ENCODE measurements at regions not wholly inside any gene's neighbourhood (a gene's known extent, or its start where the extent isn't known, plus 50 kb on each side); places are given as distances from the start of the nearest gene placed in this dataset.
"Not testable (repeated sequence)": the region's sequence is repeated elsewhere in the genome, so short reads cannot be mapped to it uniquely, and the experiment has no call there.

- DNase-seq, result no peak
These were observed 534.2 kb downstream of the NSUN3 start for GRCh38 chr3:94596887-94597566.

- no peak for DNase-seq
These were observed 544.9 kb downstream of the NSUN3 start for GRCh38 chr3:94607778-94608177.

DNA sequence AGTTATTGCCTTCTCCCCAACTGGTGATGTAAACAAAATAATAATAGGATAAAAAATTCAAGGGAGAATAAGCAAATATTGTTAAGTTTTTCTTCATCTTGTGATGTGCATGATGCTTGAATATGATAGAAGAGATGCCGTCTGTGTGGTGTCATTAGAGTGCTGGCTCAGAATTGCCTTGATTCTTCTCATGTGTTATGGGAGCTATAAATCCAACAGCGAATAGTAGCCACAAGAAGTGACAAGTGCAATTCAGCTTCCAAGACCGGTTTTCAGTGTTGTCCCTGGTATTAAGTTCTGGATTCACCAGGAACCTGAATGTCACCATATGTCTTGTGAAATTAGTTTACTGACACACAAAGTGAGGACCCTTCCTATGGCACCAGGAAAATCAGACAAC is 547.0 kb downstream of the NSUN3 start:
- no peak for DNase-seq

GRCh38 chr3:94611596-94611995 is 548.7 kb downstream of the NSUN3 start:
- DNase-seq, result no peak

DNA sequence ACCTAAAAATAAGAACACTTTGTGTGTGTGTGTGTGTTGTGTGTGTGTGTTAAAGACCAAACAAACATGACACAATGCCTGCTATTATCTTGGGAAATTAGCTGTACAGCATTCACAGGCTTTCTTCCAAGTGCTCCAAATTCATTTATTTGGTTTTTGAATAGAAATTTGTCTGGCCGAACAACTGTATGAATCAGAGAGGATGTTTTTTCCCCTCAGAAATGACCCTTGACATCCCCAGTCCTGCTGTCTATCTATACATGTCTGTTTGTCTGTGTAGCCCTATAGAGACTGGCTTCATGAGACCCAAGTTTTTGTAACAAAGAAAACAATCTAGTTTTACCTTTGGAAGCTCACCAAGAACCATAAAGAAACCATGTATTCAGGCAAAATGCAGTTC is 549.8 kb downstream of the NSUN3 start:
- no peak for DNase-seq

DNA sequence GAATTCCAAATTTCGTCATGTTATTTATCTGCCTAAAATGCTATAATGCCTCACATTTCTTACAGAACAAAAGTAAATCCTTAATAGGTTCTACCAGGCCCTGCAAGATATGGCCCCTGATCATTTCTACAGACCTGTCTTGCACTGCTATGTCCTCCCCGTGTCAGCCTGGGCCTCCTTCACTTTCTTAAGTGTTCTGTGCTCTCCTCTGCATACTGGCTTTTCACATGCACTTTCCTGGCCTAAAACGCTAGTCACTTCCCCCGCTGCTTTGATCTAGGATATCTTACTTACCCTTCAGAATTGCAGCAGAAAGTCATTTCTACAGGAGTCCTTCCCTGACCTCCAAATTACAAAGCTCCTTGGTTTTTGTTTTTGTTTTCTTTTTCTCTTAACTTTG is 551.3 kb downstream of the NSUN3 start:
- DNase-seq, result no peak

DNA sequence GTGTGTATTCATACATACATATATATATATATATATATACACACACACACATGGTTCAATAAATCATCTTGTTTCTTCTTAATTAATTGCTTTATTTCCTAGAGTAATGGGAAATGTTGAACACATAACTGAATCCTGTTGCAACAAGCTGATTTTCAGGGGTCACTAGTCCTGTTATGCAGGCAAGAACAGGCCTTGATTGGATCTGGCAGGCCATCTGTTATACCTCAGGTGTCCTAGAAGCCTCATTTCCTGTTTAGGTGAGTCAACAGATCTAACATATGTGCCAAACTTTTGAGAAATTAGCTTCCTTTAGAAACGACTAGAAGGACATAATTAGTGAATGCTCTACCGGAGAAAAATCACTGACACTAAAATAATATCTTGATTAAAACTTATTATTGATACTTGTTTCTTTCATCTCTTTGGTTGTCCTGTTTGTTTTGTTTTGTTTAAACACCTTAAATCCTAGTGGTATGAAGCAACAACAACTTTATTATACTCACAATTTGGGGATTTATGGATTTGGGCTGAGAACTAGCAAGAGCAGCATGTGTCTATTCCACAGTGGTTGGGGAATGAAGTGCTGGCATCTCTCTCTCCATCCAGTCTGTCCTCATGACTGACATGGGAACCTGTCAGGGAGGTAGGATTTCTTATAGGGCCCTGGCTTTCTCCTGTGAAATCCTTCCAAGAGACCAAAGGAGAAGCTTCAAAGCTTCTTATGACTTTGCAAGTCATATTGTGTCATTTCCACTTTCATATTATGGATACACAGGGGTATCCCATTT is 552.6 kb downstream of the NSUN3 start:
- no peak for DNase-seq

GRCh38 chr3:94616833-94617232 is 554.0 kb downstream of the NSUN3 start:
- DNase-seq, result no peak

DNA sequence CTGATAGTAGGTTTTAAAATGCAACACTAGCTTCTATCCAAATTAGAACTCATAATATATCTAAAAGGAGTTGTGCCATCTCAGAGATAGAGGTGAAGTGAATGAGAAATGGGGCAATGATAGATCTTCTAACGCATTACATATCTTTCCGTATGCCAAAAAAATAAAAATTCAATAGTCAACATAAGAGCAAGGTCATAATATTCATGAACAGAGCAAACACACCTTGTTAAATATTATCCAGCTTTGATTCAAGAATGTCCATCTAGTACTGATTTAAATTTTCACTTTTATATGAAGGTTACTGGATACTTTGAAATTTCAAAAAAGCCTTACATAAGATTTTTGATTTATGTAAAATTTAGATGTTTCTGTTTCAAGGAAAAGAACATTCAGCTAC is 554.5 kb downstream of the NSUN3 start:
- DNase-seq, result no peak

GRCh38 chr3:94619643-94620042 is 556.8 kb downstream of the NSUN3 start:
- DNase-seq, result no peak

DNA sequence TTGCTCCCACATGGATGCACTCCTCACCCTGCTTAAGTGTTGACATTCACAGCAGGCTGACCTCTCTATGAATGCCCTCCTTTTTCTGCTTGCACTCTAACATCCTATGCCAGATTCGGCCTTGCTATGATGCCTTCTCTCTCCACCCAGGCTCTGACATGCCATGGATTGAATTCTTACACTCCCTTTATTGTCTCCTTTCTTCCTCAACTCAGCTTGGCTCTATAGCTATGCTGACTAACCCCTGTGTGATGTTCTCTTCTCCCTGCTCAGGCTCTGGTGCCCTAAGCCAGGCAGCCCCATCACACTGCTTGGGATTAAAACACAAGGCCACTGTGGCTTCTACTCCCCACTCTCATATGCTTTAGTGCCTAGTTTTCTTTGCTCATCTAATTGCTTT is 563.7 kb downstream of the NSUN3 start:
- DNase-seq, result no peak

- DNase-seq, result no peak
These were observed 564.8 kb downstream of the NSUN3 start for GRCh38 chr3:94627689-94628088.

- no peak for DNase-seq
These were observed 580.5 kb downstream of the NSUN3 start for GRCh38 chr3:94643400-94643799.

DNA sequence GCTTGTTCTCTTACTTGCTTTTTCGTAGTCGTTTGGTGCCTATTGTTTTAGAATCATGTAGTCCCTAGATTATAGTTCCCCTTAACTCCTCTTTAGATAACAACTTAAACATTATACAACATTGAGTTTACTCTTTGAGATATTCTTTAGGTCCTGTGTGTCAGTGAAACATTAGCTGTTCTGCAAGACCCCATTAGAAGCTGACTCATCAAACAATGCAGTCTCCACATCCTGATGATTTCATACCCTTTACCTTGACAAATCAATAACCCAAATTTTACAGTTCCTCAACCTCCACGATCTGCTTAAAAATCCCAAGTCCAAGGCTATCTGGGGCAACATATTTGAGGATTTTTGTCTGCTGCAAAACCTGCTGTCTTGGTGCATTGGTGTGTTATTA is 582.9 kb downstream of the NSUN3 start:
- DNase-seq, result no peak

DNA sequence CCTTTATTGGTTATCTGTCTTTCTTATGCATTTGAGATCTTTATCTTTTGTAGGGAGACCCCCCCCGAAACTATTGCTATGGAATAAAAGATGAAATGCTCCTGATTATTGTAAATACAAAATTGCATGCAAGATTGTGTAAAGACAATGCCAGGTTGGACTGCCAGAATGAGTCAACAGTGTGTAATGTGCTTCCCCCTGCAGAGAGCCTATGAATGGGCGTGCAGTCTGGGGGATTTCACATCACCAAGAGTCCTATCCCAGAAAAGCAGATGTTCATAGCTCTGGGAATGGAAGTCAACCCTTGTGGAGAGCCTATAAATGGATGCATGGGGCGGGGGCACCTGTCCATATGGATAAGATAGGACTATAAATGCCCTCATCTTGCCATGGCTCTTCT is 584.3 kb downstream of the NSUN3 start:
- no peak for DNase-seq

DNA sequence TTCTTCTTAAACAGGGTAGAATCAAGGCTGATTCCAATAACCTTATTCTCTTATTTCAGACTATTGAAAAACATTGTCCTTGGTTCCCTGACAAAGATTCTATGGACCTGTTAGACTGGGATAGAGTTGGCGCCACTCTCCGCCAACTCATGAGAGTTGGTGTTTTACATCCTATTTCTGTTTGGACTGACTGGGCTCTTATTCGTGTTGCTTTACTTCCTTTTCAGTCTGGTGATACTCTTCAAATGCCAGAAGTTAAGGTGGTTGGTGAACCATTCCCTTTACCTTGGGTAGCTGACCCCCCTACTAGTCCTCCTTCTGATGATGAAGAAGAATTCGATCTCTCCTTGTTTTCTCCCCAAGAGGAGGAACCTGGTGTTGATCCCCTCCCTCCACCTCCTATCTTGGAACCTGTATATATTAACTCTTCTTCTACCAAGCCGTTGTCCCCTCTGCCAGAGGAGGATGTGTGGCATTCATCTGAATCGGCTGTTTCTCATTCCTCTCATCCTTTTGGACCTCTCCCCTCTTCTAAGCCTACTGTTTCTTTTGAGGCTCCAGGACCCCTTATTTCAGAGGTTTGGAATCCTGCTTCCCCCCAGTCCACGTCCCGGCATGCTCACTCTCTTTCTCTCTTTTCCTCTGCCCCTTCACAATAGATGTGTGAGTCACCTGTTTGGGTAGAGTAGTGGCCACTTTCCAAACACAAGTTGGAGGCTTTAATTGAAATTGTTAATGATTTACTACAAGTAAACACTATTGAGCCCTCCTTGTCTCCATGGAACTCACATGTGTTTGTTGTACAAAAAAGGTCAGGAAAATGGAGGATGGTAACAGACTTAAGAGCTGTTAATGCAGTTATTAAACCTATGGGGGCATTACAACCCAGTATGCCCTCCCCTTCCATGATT is 585.7 kb downstream of the NSUN3 start:
- not testable (repeated sequence) for DNase-seq

- DNase-seq, result no peak
These were observed 591.2 kb downstream of the NSUN3 start for GRCh38 chr3:94654096-94654495.

DNA sequence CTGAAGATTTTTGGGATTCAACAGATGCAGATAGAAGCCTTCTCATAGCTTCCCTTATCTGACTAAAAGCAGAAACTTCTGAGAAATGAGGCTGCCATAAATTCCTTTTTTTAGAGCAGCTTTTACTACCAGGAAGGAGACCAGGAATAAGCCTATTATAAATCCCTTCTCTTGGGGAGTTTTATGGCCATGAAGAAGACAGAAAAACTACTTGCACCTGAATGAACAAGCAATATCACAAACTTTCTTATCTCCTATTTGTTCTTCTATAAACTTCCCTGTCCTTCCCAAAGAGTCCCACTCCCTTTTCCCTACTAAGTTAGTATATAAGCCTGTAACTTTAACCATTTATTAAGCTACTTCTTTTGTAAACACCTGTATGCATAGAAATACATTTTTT is 603.1 kb downstream of the NSUN3 start:
- DNase-seq, result no peak

DNA sequence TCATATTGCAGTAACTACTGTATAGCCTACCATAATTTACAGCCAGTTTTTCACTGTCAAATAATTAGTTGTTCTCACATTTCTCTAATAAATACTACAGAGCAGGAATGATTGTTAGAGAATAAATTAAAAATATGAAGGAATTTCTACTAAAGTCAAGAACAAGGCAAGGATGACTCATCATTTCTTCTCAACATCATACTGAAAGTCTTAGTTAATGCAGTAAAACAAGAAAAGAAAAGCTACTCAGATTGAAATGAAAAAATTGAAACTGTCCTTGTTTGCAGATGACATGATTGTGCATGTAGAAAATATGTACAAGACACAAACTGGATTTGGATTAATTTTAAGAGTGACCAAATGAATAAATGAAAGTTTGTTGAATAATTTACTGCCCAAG is 608.2 kb downstream of the NSUN3 start:
- DNase-seq, result no peak

- DNase-seq, result no peak
These were observed 611.0 kb downstream of the NSUN3 start for GRCh38 chr3:94673876-94674275.

- DNase-seq, result no peak
These were observed 623.3 kb downstream of the NSUN3 start for GRCh38 chr3:94686208-94686607.

GRCh38 chr3:94693997-94694640 is 631.3 kb downstream of the NSUN3 start:
- no peak for DNase-seq
